PC-9 (cell line): ENCODE measurements at regions not wholly inside any gene's neighbourhood (a gene's known extent, or its start where the extent isn't known, plus 50 kb on each side); places are given as distances from the start of the nearest gene placed in this dataset.

Experiments used
- BruUV-seq: library from RNA; stranded (reverse); fragments of 400-500 nt; replicated peaks from 2 replicates; lab custom pipeline; 2021; lab: Mats Ljungman, UMichigan
- CTCF ChIA-PET: fragments of 300-600 bp; sonication (Branson Sonifier 250); formaldehyde crosslinking; loops from one replicate; lab custom pipeline; 2022; ENCODE audit warnings: antibody characterized with exemption; lab: Charles Lee
- POLR2A ChIA-PET: fragments of 300-600 bp; sonication (Branson Sonifier 250); formaldehyde crosslinking; loops from one replicate; lab custom pipeline; 2022; ENCODE audit warnings: antibody characterized with exemption; ENCODE audit not compliant: unreplicated experiment; lab: Charles Lee
- DNase-seq, 2 experiments: peaks; one replicate each; pipeline versions ENCODE4 v3.0.0 to v3.0.0-alpha.2; 2015 to 2022; ENCODE audit warnings: mixed read lengths in 1 of 2
- H2AFZ ChIP-seq: fragments of 200-600 bp; sonication (generic); 2 replicates; pipeline ENCODE4 v1.8.1; 2017; ENCODE audit warnings: antibody characterized with exemption
- H3F3A ChIP-seq: fragments of 200-600 bp; sonication (generic); 2 replicates; pipeline ENCODE4 v1.8.1; 2017; ENCODE audit warnings: antibody characterized with exemption, mild to moderate bottlenecking, low read depth; ENCODE audit not compliant: insufficient read depth
- H3K27ac ChIP-seq: fragments of 200-600 bp; sonication (generic); 2 replicates; pipeline ENCODE4 v1.6.1; 2016; ENCODE audit warnings: mixed run types
- H3K27me3 ChIP-seq: fragments of 200-600 bp; sonication (generic); 2 replicates; pipeline ENCODE4 v1.6.1; 2016; ENCODE audit warnings: low read depth, mixed run types; ENCODE audit not compliant: insufficient read depth
- H3K36me3 ChIP-seq: fragments of 200-600 bp; sonication (generic); 2 replicates; pipeline ENCODE4 v1.6.1; 2016; ENCODE audit warnings: low read depth, mixed run types
- H3K4me1 ChIP-seq: fragments of 200-600 bp; sonication (generic); replicated peaks from 2 replicates; pipeline ENCODE4 v1.6.1; 2016; ENCODE audit warnings: mixed run types; ENCODE audit not compliant: insufficient read depth
- H3K4me2 ChIP-seq: fragments of 200-600 bp; sonication (generic); 2 replicates; pipeline ENCODE4 v1.6.1; 2017; ENCODE audit warnings: mixed run types
- H3K4me3 ChIP-seq: fragments of 200-600 bp; sonication (generic); 2 replicates; pipeline ENCODE4 v1.6.1; 2016; ENCODE audit warnings: mixed run types
- H3K79me2 ChIP-seq: fragments of 200-600 bp; sonication (generic); 2 replicates; pipeline ENCODE4 v1.6.1; 2017; ENCODE audit warnings: low read depth, mixed run types
- H3K9me2 ChIP-seq: fragments of 200-600 bp; sonication (generic); 2 replicates; pipeline ENCODE4 v1.8.1; 2017; ENCODE audit warnings: mild to moderate bottlenecking; ENCODE audit not compliant: insufficient read depth
- H3K9me3 ChIP-seq: fragments of 200-600 bp; sonication (generic); 2 replicates; pipeline ENCODE4 v1.8.1; 2016; ENCODE audit warnings: low read depth; ENCODE audit not compliant: insufficient read depth
- H4K20me1 ChIP-seq: fragments of 200-600 bp; sonication (generic); 2 replicates; pipeline ENCODE4 v1.8.1; 2017; ENCODE audit not compliant: insufficient read depth
- EZH2 ChIP-seq: fragments of 200-600 bp; sonication (generic); IDR thresholded peaks from 2 replicates; pipeline ENCODE4 v1.8.0; 2017; ENCODE audit warnings: antibody characterized with exemption, low read depth
- intact Hi-C: fragments of 100-400 bp; cut with micrococcal nuclease; formaldehyde crosslinking; loops from one replicate; pipeline ENCODE4 v1.10.0; 2022; ENCODE audit not compliant: unreplicated experiment
- TF ChIP-seq, protein P1 (sequence below): fragments of 200-600 bp; sonication (generic); conservative IDR thresholded peaks from 2 replicates; pipeline ENCODE4 v1.6.1; 2017; ENCODE audit warnings: mixed run types, antibody characterized with exemption, mild to moderate bottlenecking, moderate library complexity

DNA sequence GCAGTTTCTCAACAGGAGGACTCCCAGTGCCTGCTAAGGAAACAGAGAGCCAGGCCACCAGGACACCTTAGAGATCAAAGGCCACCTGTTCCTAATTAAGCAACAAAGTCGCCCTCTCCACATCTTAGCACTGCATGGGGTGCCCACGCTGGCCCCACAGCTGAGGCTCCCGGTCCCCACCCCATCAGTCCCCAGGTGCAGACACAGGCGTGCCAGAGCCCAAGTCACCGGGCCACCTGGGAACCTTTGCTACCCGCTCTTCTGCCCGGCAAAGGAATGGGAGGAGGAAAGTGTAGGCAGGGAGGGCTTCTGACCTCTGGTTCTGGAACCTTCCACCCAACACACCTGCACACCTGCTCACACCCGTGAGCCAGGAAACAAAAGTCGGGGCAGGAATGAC is 85.5 kb upstream of the PRR5 start:
- no peak overlapping the region for H3K4me3 ChIP-seq
- H2AFZ ChIP-seq, result no peak overlapping the region
- no peaks in the 10 kb centered on the region for H3K79me2 ChIP-seq
- H3F3A ChIP-seq, result peaks cover 11% of the 10 kb centered on the region
- peaks cover 7% of the 10 kb centered on the region; the same call in 1 of the 2 replicates for H3K27me3 ChIP-seq
- TF ChIP-seq, protein P1, sequence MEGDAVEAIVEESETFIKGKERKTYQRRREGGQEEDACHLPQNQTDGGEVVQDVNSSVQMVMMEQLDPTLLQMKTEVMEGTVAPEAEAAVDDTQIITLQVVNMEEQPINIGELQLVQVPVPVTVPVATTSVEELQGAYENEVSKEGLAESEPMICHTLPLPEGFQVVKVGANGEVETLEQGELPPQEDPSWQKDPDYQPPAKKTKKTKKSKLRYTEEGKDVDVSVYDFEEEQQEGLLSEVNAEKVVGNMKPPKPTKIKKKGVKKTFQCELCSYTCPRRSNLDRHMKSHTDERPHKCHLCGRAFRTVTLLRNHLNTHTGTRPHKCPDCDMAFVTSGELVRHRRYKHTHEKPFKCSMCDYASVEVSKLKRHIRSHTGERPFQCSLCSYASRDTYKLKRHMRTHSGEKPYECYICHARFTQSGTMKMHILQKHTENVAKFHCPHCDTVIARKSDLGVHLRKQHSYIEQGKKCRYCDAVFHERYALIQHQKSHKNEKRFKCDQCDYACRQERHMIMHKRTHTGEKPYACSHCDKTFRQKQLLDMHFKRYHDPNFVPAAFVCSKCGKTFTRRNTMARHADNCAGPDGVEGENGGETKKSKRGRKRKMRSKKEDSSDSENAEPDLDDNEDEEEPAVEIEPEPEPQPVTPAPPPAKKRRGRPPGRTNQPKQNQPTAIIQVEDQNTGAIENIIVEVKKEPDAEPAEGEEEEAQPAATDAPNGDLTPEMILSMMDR, result no peak
- no peak for TF ChIP-seq EZH2
- no peaks in the 10 kb centered on the region for H3K9me2 ChIP-seq
- H3K27ac ChIP-seq, result no peak overlapping the region
- intact Hi-C loops, result no loop called here
- no peaks in the 10 kb centered on the region for H3K36me3 ChIP-seq
- peaks cover 16% of the 10 kb centered on the region for H3K9me3 ChIP-seq
- DNase-seq, result no peak
- no TSS peak for BruUV-seq
- ChIA-PET POLR2A (interaction anchor here (0.6 kb wide), 1 partner anchor 625 kb away, joined by 4 read pairs; no protein-coding TSS in a partner anchor), CTCF (no interaction called here)
- H3K4me2 ChIP-seq, result no peak overlapping the region
- H4K20me1 ChIP-seq, result no peaks in the 10 kb centered on the region
- no peaks in the 10 kb centered on the region for H3K4me1 ChIP-seq

DNA sequence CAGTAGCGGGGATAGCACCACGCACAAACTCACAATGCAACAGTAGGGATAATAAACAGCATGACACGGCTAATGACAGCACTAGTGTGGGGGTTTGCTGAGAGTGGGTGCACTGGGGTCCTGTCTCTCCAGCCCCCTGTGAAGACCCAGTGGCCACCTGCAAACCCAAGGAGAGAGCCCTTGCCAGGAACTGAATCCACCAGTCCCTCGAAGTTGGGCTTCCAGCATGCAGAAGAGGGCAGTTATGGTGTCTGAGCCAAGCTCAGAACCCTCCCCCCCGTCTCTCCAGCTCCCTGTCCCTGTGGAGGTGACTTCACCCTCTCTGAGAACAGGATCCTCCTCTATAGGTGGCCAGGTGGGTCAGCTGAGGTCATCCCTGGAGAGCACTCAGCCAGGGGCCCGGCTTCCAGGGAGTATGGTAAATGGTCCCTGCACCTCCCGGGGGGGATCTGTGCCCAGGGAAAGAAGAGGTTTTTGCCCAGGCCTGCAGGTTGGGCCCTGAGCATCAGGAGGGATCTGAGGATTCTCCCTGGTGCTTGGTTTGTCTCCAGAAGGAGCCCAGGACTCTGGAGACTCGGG is 86.3 kb upstream of the PRR5 start:
- no peaks in the 10 kb centered on the region for H3K79me2 ChIP-seq
- intact Hi-C loops, result no loop called here
- no TSS peak for BruUV-seq
- H3K36me3 ChIP-seq, result no peaks in the 10 kb centered on the region
- no peak overlapping the region for H3K27ac ChIP-seq
- H3K9me3 ChIP-seq, result peaks cover 17% of the 10 kb centered on the region
- POLR2A ChIA-PET, result interaction anchor here (0.6 kb wide), 1 partner anchor 624 kb away, joined by 4 read pairs; no protein-coding TSS in a partner anchor
- no peaks in the 10 kb centered on the region for H3K4me1 ChIP-seq
- no peaks in the 10 kb centered on the region for H4K20me1 ChIP-seq
- H2AFZ ChIP-seq, result no peak overlapping the region
- no peaks in the 10 kb centered on the region for H3K9me2 ChIP-seq
- no peak overlapping the region for H3K4me2 ChIP-seq
- H3F3A ChIP-seq, result peaks cover 11% of the 10 kb centered on the region
- DNase-seq, result no peak
- peaks cover 7% of the 10 kb centered on the region; the same call in 1 of the 2 replicates for H3K27me3 ChIP-seq
- CTCF ChIA-PET, result no interaction called here
- TF ChIP-seq EZH2, result no peak
- TF ChIP-seq, protein P1, result no peak
- H3K4me3 ChIP-seq, result no peak overlapping the region

DNA sequence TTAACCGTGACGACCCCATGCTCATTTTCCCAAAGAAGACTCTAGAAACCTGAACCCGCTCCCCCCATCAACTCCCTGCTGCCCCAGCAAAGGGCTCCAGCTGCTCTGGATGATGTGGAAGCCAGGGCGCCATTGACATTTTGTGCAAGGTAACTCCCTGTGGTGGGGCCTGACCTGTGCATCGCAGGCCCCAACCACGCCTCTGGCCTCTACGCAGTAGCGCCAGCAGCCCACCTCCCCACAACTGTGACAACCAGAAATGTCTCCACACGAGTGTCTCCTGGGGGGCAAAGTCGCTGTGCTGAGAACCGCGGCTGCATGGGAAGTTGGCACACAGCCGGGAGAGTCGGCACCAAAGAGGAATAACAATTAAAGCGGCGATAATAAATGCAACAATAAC is 86.9 kb upstream of the PRR5 start:
- peaks cover 11% of the 10 kb centered on the region for H3F3A ChIP-seq
- peaks cover 17% of the 10 kb centered on the region for H3K9me3 ChIP-seq
- H3K4me2 ChIP-seq, result no peak overlapping the region
- H3K79me2 ChIP-seq, result no peaks in the 10 kb centered on the region
- POLR2A ChIA-PET, result no interaction called here
- no peak overlapping the region for H2AFZ ChIP-seq
- BruUV-seq, result no TSS peak
- H3K9me2 ChIP-seq, result no peaks in the 10 kb centered on the region
- DNase-seq, result no peak
- no peak overlapping the region for H3K27ac ChIP-seq
- intact Hi-C loops, result no loop called here
- CTCF ChIA-PET, result no interaction called here
- H4K20me1 ChIP-seq, result no peaks in the 10 kb centered on the region
- TF ChIP-seq, protein P1, result no peak
- TF ChIP-seq EZH2, result no peak
- H3K4me3 ChIP-seq, result no peak overlapping the region
- H3K4me1 ChIP-seq, result no peaks in the 10 kb centered on the region
- no peaks in the 10 kb centered on the region for H3K36me3 ChIP-seq
- H3K27me3 ChIP-seq, result peaks cover 7% of the 10 kb centered on the region; the same call in 1 of the 2 replicates
